OCI-LY1 (cell line): ENCODE measurements at regions not wholly inside any gene's neighbourhood (a gene's known extent, or its start where the extent isn't known, plus 50 kb on each side); places are given as distances from the start of the nearest gene placed in this dataset.

Experiments
- H2AFZ ChIP-seq: fragments of 200-600 bp; sonication (generic), shearing (Covaris generic); 2 replicates; pipeline ENCODE4 v1.6.0; 2014; ENCODE audit warnings: antibody characterized with exemption, mild to moderate bottlenecking, low read length
- H3F3A ChIP-seq: fragments of 200-600 bp; sonication (generic), shearing (Covaris generic); 2 replicates; pipeline ENCODE4 v1.6.0; 2014; ENCODE audit warnings: mild to moderate bottlenecking, antibody characterized with exemption, low read length, moderate library complexity; ENCODE audit not compliant: insufficient read depth
- H3K27ac ChIP-seq: fragments of 200-600 bp; sonication (generic); 2 replicates; pipeline ENCODE4 v1.5.1; 2014; ENCODE audit warnings: low read length, mixed run types, mild to moderate bottlenecking, low read depth; ENCODE audit not compliant: poor library complexity, severe bottlenecking
- H3K27me3 ChIP-seq: fragments of 200-600 bp; sonication (generic); 2 replicates; pipeline ENCODE4 v1.6.0; 2014; ENCODE audit warnings: antibody characterized with exemption, mild to moderate bottlenecking, low read length, moderate library complexity; ENCODE audit not compliant: insufficient read depth
- H3K36me3 ChIP-seq: fragments of 200-600 bp; sonication (generic); 2 replicates; pipeline ENCODE4 v1.6.1; 2014; ENCODE audit warnings: mild to moderate bottlenecking, antibody characterized with exemption, low read length, moderate library complexity, mixed read lengths; ENCODE audit not compliant: insufficient read depth
- H3K4me1 ChIP-seq: fragments of 200-600 bp; sonication (generic); 2 replicates; pipeline ENCODE4 v1.5.1; 2014; ENCODE audit warnings: mild to moderate bottlenecking, low read length, moderate library complexity; ENCODE audit not compliant: insufficient read depth, severe bottlenecking
- H3K4me2 ChIP-seq: fragments of 200-600 bp; sonication (generic), shearing (Covaris generic); 2 replicates; pipeline ENCODE4 v1.6.1; 2014; ENCODE audit warnings: low read length
- H3K4me3 ChIP-seq: fragments of 200-600 bp; sonication (generic); 2 replicates; pipeline ENCODE4 v1.5.1; 2014; ENCODE audit warnings: low read length, low read depth, mild to moderate bottlenecking, mixed read lengths; ENCODE audit not compliant: poor library complexity, severe bottlenecking
- H3K79me2 ChIP-seq: fragments of 200-600 bp; shearing (Covaris generic); 2 replicates; pipeline ENCODE4 v1.6.1; 2016; ENCODE audit warnings: mixed run types, low read length, mixed read lengths; ENCODE audit not compliant: insufficient read depth
- H3K9ac ChIP-seq: fragments of 200-600 bp; sonication (generic), shearing (Covaris generic); 2 replicates; pipeline ENCODE4 v1.6.1; 2014; ENCODE audit warnings: mild to moderate bottlenecking, low read length, mixed read lengths
- H3K9me2 ChIP-seq: fragments of 200-600 bp; sonication (generic), shearing (Covaris generic); 2 replicates; pipeline ENCODE4 v1.6.1; 2014; ENCODE audit warnings: low read depth, mild to moderate bottlenecking, low read length, mixed read lengths
- H3K9me3 ChIP-seq: fragments of 200-600 bp; shearing (Covaris generic); 2 replicates; pipeline ENCODE4 v1.6.1; 2014; ENCODE audit warnings: low read length, mixed read lengths
- H4K20me1 ChIP-seq: fragments of 200-600 bp; sonication (generic), shearing (Covaris generic); 2 replicates; pipeline ENCODE4 v1.6.0; 2016; ENCODE audit warnings: mild to moderate bottlenecking, low read length; ENCODE audit not compliant: insufficient read depth
- CTCF ChIP-seq: fragments of 200-600 bp; sonication (generic), shearing (Covaris generic); IDR thresholded peaks from 2 replicates; pipeline ENCODE4 v1.5.1; 2017; ENCODE audit warnings: mild to moderate bottlenecking, antibody characterized with exemption, low read length, moderate library complexity, mixed read lengths
- EZH2 ChIP-seq: fragments of 200-600 bp; sonication (generic), shearing (Covaris generic); IDR thresholded peaks from 2 replicates; pipeline ENCODE4 v1.8.0; 2017; ENCODE audit warnings: borderline replicate concordance, mixed run types, mild to moderate bottlenecking, antibody characterized with exemption, low read length, moderate library complexity, mixed read lengths

GRCh38 chr3:76653640-76654251 lies 386.2 kb upstream of the ROBO2 start:
- TF ChIP-seq CTCF = no peak
- no peak for TF ChIP-seq EZH2
- Histone ChIP-seq H3K9ac (no peak overlapping the region), H3K79me2 (no peaks in the 10 kb centered on the region), H2AFZ (no peak overlapping the region), H3K27ac (no peak overlapping the region), H3K9me3 (no peaks in the 10 kb centered on the region), H3K36me3 (no peaks in the 10 kb centered on the region), H3K4me2 (no peak overlapping the region), H4K20me1 (no peaks in the 10 kb centered on the region), H3K9me2 (no peaks in the 10 kb centered on the region), H3K4me3 (no peak overlapping the region), H3K27me3 (no peaks in the 10 kb centered on the region), H3F3A (no peaks in the 10 kb centered on the region), H3K4me1 (no peaks in the 10 kb centered on the region)

DNA sequence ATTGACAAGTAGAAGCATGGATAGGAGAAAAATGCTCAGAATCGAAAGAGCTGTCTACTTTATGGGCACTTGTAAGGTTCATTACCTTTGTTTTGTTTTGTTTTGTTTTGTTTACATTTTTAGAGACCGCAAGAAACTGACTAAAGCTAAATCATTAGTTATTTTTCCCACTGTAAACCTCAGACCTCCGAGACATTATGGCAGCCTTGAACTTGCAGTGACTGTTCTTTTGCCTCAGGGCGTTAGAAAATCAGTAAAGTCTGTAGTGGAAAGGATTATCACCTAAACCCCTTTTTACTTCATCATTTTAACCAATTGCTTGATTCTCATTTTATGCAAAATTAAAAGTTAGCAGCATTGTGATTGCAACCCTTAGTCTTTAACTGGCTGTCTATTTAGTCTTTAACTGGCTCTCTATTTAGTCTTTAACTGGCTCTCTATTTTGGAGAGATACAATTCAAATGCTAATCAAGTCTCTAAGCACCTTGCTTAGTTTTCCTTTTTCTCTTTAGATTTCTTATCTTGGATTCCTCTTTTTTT lies 383.3 kb upstream of the ROBO2 start:
- Histone ChIP-seq H3K4me1 (no peaks in the 10 kb centered on the region), H3K4me2 (no peak overlapping the region), H3K79me2 (no peaks in the 10 kb centered on the region), H4K20me1 (no peaks in the 10 kb centered on the region), H3K4me3 (no peak overlapping the region), H3K27me3 (no peaks in the 10 kb centered on the region), H3F3A (no peaks in the 10 kb centered on the region), H3K36me3 (no peaks in the 10 kb centered on the region), H3K27ac (no peak overlapping the region), H2AFZ (no peak overlapping the region), H3K9me2 (no peaks in the 10 kb centered on the region), H3K9me3 (no peaks in the 10 kb centered on the region), H3K9ac (no peak overlapping the region)
- TF ChIP-seq CTCF (no peak), EZH2 (no peak)

DNA sequence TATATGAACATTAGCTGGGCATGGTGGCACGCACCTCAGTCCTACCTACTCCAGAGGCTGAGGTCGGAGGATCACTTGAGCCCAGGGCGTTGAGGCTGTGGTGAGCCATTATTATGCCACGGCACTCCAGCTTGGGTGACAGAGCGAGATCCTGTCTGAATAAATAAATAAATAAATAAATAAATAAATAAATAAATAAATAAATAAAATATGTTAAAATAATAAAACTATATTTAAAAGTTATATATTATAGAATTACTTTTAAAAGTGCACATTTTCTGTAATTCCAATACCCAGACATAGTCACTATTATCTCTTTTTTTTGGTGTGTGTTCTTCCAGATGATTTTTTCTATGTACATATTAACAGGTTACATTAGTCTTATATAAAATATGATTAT lies 382.0 kb upstream of the ROBO2 start:
- H3K27ac ChIP-seq = no peak overlapping the region
- no peaks in the 10 kb centered on the region for H3K9me2 ChIP-seq
- H3K79me2 ChIP-seq = no peaks in the 10 kb centered on the region
- no peak overlapping the region for H2AFZ ChIP-seq
- no peak overlapping the region for H3K4me2 ChIP-seq
- H4K20me1 ChIP-seq = no peaks in the 10 kb centered on the region
- no peaks in the 10 kb centered on the region for H3K36me3 ChIP-seq
- no peak overlapping the region for H3K9ac ChIP-seq
- no peaks in the 10 kb centered on the region for H3K9me3 ChIP-seq
- no peaks in the 10 kb centered on the region for H3K27me3 ChIP-seq
- H3K4me1 ChIP-seq = no peaks in the 10 kb centered on the region
- no peaks in the 10 kb centered on the region for H3F3A ChIP-seq
- H3K4me3 ChIP-seq = no peak overlapping the region
- no peak for TF ChIP-seq EZH2
- no peak for TF ChIP-seq CTCF
